GM12864 (cell line): ENCODE measurements at regions not wholly inside any gene's neighbourhood (a gene's known extent, or its start where the extent isn't known, plus 50 kb on each side); places are given as distances from the start of the nearest gene placed in this dataset.

Source experiments
- DNase-seq: peaks from one replicate; pipeline ENCODE4 v3.0.0-alpha.2; 2011; ENCODE audit warnings: low read depth
- H3K4me3 ChIP-seq: 2 replicates; pipeline ENCODE4 v1.5.1; 2011; ENCODE audit warnings: mild to moderate bottlenecking, low read depth, low read length, control low read depth
- TF ChIP-seq, protein P1 (sequence below): IDR thresholded peaks from 2 replicates; pipeline ENCODE4 v1.5.1; 2011; ENCODE audit warnings: low read depth, mild to moderate bottlenecking, moderate library complexity, low read length, control low read depth, inconsistent platforms; ENCODE audit errors: missing control alignments

DNA sequence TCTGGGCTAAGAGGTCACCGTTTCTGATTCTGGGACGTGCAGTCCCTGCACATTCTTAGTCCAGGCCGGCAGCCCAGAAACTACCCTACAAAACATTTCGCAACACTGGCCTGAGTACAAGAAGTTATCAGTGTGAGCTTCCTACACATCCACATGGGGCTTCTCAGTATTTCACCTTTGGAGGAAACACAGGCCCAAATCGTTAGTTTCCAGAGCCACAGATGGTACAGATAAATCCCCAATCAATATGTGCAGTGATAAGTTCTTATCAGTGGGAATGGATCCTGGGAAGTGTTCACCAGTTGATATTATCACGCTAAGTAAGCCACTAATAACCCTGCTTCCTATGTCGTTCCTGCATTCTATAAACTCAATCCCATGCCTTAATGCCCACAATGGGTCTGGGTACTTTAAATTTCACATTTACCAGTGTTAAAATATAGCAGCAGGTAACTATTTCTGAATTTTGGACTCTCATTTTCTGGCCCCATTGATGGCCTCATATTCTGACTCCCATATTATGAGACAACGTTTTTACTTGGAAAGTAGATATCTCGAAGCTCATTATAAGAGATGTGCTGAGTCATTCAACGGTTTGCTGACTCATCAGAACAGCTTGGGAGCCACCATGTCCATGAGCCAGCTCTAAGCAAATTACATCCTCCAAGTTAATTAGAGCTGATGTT is 370.2 kb upstream of the MAF start:
- DNase-seq, result no peak
- TF ChIP-seq, protein P1, sequence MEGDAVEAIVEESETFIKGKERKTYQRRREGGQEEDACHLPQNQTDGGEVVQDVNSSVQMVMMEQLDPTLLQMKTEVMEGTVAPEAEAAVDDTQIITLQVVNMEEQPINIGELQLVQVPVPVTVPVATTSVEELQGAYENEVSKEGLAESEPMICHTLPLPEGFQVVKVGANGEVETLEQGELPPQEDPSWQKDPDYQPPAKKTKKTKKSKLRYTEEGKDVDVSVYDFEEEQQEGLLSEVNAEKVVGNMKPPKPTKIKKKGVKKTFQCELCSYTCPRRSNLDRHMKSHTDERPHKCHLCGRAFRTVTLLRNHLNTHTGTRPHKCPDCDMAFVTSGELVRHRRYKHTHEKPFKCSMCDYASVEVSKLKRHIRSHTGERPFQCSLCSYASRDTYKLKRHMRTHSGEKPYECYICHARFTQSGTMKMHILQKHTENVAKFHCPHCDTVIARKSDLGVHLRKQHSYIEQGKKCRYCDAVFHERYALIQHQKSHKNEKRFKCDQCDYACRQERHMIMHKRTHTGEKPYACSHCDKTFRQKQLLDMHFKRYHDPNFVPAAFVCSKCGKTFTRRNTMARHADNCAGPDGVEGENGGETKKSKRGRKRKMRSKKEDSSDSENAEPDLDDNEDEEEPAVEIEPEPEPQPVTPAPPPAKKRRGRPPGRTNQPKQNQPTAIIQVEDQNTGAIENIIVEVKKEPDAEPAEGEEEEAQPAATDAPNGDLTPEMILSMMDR, result no peak
- H3K4me3 ChIP-seq, result no peak overlapping the region

DNA sequence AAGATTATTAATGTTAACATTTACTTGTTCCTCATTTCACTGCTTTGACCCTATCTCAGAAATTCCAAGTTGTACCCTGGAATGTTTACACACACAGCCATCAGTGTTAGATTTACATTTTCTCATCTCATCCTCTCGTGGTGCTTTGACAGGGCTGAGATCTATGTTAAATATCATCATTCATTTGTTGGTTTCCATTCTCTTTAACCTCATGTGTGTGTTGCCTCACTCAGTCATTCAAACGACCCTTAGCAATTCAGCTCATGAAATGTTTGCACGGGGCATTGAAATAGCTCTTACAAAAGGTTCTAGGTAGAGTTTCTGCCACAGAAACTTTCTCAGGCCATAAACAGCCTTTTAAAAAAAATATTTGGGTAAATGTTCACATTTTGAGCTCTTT is 369.6 kb upstream of the MAF start:
- H3K4me3 ChIP-seq, result no peak overlapping the region
- TF ChIP-seq, protein P1, result no peak
- DNase-seq, result no peak

DNA sequence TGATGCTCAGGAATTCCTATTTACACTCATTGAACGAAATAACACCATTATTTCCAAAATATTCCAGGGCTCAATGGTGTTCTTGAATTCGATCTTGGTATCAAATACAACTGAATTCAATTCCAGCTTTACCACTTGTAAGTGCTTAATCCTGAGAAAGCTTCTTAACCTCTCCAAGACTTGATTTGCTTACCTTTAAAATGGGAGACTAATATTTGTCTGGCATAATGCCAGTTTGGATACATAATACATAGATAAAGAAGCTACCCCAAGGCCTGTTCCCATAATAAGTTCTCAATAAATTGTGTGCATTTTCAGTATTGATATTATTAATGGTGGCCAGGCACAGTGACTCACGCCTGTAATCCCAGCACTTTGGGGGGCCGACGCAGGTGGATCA is 368.9 kb upstream of the MAF start:
- TF ChIP-seq, protein P1, result no peak

DNA sequence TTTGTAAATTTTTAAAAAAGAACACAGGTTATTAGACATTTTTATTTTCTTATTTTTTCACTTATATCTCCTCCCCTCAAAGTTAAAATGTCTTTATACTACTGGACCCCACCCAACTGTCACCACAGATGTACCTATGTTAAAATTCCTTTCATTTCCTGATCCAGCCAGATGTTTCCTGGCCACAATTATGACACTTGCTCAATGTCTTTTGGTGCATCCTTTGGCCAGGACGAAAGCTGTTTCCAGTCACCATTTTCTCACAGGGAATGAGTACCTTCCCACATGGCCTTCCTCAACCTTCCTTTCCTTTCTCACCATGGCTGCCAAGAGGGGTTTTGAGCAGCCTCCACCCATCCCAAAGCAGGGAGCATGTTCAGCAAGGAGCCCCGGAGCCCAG is 365.7 kb upstream of the MAF start:
- DNase-seq, result no peak
- no peak overlapping the region for H3K4me3 ChIP-seq
- TF ChIP-seq, protein P1, result no peak

More for the DNA sequence above, 368.9 kb upstream of the MAF start:
- no peak overlapping the region for H3K4me3 ChIP-seq
- no peak for DNase-seq

DNA sequence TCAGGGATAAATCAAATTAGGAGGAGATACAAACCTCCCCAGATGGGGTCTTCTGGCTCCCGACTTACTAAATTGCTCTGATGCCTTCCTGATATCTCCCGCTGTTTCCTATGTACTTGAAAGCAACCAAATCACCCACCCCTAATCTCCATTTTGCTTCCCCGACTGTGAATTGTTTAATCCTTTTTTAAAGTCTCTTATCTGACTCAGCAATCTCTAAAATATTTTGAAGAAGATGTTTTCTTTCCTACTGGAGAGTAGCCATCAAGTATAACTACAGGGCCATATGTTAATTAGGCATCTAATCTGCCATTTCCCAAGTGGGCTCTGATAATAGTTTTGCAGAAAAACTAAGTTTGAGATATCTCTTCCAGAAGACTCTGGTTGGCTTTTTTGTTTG is 365.2 kb upstream of the MAF start:
- H3K4me3 ChIP-seq, result no peak overlapping the region
- TF ChIP-seq, protein P1, result no peak
- DNase-seq, result no peak

DNA sequence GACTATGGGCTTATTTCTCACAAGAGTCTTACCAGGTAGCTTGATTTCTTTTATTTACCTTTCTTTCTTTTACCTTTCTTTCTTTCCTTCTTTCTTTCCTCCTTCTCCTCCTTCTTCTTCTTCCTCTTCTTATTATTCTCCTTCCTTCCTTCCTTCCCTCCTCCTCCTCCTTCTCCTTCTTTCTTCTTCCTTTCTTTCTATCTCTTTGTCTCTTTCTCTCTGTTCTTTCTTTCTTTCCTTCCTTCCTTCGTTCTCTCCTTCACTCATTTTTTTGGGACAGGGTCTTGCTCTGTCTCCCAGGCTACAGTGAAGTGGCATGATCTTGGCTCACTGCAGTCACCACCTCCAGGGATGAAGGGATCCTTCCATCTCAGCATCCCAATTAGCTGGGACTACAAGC is 363.6 kb upstream of the MAF start:
- TF ChIP-seq, protein P1, result no peak
- no peak overlapping the region for H3K4me3 ChIP-seq
- DNase-seq, result no peak

DNA sequence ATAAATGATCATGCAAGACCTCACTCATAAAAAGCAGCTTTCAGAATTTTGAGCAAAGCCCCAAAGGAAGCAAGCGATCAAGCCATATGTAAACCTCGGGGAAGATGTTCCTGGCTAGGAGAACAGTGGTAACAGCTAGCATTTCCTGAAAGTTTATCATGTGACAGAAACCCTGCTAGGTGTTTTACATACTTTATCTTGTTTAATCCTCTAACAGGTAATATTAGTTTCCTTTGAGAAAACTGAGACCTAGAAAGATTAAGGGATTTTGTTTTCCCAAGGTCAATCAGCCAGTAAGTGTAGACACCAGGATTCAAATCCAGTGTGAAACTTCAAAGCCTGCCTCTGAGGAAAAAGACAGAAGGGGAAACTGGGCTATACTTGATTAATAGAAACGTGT is 362.4 kb upstream of the MAF start:
- TF ChIP-seq, protein P1, result no peak
- no peak for DNase-seq
- no peak overlapping the region for H3K4me3 ChIP-seq
